ENCODE measurements at regions not wholly inside any gene's neighbourhood (a gene's known extent, or its start where the extent isn't known, plus 50 kb on each side); places are given as distances from the start of the nearest gene placed in this dataset.
"Not testable (repeated sequence)": the region's sequence is repeated elsewhere in the genome, so short reads cannot be mapped to it uniquely, and the experiment has no call there.

DNA sequence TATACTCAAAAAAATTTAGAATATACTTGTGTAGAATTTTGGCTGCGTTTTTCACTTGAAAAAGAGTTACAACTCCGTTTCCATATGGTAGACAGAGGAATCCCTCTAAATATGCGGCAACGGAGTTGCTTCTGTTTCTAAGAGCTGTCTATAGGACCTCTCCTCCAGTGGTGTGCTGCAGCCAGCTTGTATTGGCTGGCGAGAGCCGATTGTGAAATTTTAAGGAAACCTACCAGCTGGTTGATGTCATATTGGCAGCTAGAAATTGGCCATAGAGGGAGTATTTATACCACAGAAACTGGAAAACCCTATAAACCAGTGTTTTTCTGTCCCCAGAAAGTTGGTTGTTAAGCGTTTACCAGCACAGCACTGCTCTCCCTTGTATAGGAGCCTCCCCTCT, 655.8 kb upstream of the EEF2KMT start:
- DNase-seq (ENCODE audit: low read depth), result no peak

DNA sequence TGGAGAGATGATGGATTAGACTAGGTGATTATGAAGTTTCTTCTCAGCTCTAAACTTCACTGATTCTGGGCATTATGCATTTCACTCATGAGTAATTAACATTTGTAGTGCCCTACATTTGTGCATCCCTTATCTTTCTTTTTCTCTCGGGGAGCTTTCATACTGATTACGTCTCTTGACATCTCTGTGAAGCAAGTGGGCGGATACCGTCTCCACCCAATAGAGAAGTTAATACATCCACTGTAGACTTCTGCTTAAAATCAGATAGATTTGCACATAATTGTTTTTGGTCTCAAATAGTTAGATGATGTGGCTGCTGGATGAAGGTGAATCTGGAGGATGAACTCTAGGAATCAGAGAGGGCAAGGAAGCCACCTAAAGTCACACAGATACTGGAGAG, 653.6 kb upstream of the EEF2KMT start:
- no peak for DNase-seq (ENCODE audit: low read depth)

DNA sequence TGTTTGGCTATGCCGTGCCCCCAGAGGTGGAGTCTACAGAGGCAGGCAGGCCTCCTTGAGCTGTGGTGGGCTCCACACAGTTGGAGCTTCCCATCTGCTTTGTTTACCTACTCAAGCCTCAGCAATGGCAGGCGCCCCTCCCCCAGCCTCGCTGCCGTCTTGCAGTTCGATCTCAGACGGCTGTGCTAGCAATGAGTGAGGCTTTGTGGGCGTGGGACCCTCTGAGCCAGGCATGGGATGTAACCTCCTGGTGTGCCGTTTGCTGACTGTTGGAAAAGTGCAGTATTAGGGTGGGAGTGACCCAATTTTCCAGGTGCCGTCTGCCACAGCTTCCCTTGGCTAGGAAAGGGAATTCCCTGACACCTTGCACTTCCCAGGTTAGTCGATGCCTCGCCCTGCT, 652.8 kb upstream of the EEF2KMT start:
- DNase-seq (ENCODE audit: low read depth), result not testable (repeated sequence)

GRCh38 chr16:5738586-5738985, 641.0 kb upstream of the EEF2KMT start:
- no peak for DNase-seq (ENCODE audit: low read depth)

DNA sequence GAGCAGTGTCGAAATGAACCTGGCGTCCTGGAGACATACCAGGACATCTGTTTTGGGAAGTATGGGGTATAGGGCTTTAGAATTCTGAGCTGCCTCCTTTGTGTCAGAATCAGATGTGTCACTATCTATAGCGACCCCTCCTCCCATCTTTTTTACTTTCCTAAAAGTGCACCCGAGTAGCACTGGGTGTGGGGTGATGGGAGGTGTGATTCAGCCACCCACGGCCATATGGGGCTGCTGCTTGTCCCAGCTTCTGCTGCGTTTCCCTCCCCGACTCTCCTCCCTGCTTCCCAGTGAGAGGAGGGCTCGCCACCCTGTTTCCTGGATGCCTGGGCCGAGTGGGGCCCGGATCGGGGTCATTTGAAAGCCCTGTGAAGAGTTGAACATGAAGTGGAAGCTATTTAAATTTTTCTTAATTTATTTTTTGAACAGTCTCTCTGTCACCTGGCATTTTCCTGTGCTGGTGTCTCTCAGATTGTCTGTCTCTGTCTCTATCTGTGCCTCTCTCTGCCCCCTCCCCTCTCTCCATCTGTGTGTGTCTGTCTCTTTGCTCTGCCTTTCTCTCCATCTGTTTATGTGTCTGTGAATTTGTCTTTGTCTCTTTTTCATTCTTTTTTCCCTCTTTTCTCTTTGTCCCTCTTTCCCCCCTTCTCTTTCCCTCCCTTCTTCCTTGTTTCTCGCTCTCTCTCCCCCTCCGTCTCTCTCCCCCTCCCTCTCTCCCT, 638.8 kb upstream of the EEF2KMT start:
- no peak for DNase-seq (ENCODE audit: low read depth)

DNA sequence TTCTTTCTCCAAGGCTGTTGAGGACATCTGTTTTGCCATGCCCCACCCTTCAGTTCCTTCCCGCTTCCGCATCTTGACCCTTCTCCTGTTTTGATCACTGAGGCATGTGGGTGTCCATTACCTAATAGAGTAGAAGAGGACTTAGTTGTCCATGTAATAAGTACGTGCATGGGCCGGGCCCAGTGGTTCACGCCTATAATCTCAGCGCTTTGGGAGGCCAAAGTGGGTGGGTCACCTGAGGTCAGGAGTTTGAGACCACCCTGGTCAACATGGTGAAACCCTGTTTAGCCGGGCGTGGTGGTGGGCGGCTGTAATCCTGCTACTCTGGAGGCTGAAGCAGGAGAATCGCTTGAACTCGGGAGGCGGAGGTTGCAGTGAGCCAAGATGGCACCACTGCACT, 637.8 kb upstream of the EEF2KMT start:
- DNase-seq (ENCODE audit: low read depth), result no peak

- no peak for DNase-seq (ENCODE audit: low read depth)
These were observed 633.2 kb upstream of the EEF2KMT start for GRCh38 chr16:5730783-5731182.

DNA sequence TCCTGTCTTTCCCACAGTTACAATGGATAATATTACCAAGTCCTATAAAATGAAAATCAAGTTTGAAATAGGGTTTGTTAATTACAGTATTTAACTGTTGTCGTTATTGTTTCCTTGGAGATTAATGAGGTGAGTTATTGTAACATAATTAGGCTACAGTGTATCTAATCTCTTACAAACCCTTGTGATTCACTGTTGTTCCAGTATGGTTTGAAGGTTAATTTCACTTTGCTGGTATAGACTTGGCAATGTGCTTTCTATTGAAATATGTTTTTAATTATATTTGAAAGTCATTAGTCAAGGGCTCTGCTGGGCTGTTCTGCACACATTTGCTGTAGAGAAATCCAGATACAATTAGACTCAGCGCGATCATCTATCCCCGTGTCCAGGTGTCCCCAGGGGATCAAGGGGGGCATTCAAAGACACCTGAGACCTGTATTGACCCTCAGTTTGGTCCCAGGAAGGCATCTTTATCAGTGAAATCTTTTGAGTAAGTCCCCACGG, 624.6 kb upstream of the EEF2KMT start:
- DNase-seq (ENCODE audit: low read depth), result no peak

DNA sequence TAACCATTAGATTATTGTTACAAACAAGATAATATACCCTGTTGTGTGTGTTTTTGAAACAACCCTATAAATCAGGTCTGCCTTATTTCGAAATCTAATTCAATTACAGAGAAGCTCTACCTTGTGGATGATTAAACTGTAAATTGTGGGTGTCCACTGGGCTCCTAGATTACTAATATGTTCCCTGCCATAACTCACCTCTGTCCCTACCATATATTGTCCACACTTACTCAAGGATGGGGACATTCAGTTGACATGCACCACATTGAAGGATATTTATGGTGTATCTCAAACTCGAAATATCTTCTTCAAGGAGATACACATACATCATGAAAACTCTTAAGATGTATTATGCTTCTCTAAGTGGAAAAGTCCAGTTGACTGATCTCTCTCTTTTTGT, 617.6 kb upstream of the EEF2KMT start:
- DNase-seq (ENCODE audit: low read depth), result no peak

DNA sequence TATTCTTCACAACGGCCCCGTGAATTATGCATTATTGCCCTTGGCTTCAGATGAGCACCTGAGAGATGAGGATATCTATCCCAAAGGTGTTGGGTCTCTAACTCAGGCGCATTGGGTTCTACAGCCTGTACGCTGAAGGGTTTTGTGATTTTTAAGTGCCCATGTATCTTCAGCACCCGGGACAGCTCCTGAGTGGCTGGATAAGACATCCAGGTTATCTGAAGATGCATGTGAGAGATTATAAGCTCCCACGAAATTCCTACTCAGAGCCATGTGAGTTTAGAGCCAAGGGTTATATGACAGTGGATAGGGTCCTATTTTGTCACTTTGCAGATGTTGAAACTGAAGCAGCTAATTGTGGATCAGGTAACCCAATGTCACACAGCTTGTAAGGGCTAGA, 612.3 kb upstream of the EEF2KMT start:
- DNase-seq (ENCODE audit: low read depth), result no peak

DNA sequence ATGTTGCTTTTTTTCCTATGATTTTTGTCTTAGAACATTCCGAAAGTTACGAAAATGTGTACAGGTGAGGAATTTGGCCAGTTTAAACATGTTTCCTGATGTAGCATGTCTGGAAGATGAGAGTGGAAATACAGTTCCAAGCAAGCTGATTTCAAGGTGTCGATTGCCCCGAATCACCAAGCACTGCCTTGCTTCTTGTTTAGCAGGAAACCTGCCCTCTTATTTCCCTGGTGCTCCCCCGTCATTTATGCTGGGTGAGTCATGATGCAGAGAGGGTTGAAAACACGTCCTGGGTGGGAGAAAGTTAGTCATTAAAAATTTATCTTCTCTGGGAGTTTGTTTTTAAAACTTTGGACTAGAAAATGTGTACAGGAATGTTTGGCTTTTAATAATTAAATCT, 608.6 kb upstream of the EEF2KMT start:
- DNase-seq (ENCODE audit: low read depth), result no peak

DNA sequence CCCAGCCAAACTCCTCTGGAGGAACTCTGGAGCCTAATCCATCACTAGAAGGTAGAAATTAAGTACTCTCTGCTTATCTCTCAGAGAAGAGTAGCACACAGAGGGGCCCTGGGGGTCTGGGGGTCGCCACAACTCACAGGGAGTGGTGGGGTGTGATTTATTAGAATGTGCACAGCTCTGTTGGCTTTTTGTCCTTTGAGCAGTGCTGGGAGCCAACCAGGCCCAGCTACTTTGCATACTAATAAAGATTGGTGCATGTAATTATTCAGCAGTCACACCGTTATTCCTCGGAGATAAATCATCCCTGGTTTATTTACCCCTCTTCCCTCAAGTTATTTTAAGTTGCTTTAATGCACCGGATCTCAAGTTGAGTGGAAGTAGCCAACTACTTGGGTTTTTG, 606.7 kb upstream of the EEF2KMT start:
- DNase-seq (ENCODE audit: low read depth), result no peak

- no peak for DNase-seq (ENCODE audit: low read depth)
These were observed 595.8 kb upstream of the EEF2KMT start for GRCh38 chr16:5693426-5693825.

GRCh38 chr16:5681966-5682365, 584.4 kb upstream of the EEF2KMT start:
- DNase-seq (ENCODE audit: low read depth), result no peak

- no peak for DNase-seq (ENCODE audit: low read depth)
These were observed 580.8 kb upstream of the EEF2KMT start for GRCh38 chr16:5678371-5678770.

DNA sequence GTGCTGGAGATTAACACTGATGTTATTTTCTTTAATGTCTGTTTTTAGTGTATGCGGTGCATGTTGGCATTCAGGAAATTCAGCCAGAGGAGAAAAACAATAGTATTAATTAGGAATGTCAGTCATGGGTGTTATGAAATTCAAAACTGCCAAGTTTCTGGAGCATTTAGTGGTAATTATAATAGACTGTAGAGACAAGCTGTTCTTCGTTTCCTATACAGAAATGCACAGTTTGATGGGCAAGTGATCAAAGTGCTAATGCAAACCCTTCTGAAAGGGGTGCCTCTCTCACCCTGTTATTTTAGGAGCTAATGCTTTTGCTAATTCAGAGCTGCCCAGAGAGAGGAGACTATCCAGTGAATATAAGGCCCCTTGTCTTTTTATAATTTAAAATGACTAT, 573.8 kb upstream of the EEF2KMT start:
- no peak for DNase-seq (ENCODE audit: low read depth)

DNA sequence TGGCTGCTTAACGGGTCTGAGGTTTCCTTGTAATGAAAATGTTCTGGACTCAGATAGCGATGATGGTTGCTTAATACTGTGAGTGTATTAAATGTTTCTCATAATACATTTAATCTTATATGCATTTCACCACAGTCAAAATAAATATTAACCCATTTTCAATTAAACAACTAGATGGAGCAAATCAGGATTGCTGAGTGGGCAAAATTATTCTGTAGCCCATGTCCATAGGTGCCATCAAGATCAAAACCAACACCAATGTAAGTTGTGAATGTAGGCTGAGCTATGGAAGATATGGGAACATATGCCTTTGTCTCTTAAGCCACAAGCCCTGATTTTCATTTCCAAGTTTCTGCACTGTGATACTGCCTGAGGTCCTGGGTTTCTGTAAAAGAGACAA, 572.6 kb upstream of the EEF2KMT start:
- no peak for DNase-seq (ENCODE audit: low read depth)

DNA sequence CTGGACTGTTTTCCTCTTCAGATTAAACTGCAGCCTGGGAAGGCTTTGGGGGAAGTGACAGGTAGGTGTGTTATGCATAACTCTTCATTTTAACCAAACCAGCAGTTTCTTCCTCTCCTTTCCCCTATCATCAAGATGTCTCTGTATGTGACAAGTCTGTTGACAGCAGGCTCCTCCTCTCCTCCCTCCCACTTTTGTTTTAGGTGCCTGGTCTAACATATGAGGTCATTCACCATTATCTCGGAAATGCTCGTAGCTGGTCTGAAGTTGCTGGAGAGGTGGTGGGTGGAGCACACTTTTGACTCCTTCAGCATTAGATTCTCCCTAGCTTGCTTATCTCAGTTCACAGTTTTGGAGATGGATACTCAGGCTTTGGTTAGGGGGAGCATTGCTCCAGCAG, 571.0 kb upstream of the EEF2KMT start:
- no peak for DNase-seq (ENCODE audit: low read depth)

- no peak for DNase-seq (ENCODE audit: low read depth)
These were observed 568.2 kb upstream of the EEF2KMT start for GRCh38 chr16:5665834-5666233.

- DNase-seq (ENCODE audit: low read depth), result no peak
These were observed 556.2 kb upstream of the EEF2KMT start for GRCh38 chr16:5653789-5654188.

GRCh38 chr16:5653041-5653440, 555.4 kb upstream of the EEF2KMT start:
- DNase-seq (ENCODE audit: low read depth), result no peak

GRCh38 chr16:5649762-5650743, 552.5 kb upstream of the EEF2KMT start:
- DNase-seq (ENCODE audit: low read depth), result no peak

DNA sequence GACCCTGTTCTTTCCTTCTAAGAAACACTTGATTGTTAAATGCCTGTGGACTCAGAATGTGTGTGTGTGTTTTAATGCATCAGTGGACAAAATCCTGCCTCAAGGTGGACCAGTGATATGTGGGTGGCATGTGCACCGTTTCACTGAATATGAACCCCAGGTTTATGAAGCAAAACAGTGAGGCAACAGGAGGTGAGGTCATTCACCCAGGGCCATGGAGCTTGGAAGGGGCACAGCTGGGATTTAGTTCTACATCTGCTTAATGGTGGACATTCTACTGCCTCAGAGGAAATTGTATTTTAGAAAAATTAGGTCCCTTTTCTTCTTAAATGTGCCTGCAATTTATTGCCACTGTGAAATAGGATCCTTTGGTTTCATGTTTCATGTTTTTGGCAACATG, 549.5 kb upstream of the EEF2KMT start:
- no peak for DNase-seq (ENCODE audit: low read depth)

All from GM04504 (cell line).